Cardiac fibroblast (primary cell): ENCODE measurements at regions not wholly inside any gene's neighbourhood (a gene's known extent, or its start where the extent isn't known, plus 50 kb on each side); places are given as distances from the start of the nearest gene placed in this dataset.
A peak's percentile ranks its signal among the peaks of the same experiment; 100 is the strongest.

Experiments used
- DNase-seq, 2 donors: peaks; one replicate each; pipeline versions ENCODE4 v3.0.0 to v3.0.0-alpha.2; 2010; ENCODE audit warnings: low read depth in 2 of 2
- H3K4me3 ChIP-seq, 2 donors: replicated peaks in 1 of 2; 1 replicate in 1 of 2; 2 replicates in 1 of 2; pipeline ENCODE4 v1.5.1; 2011; ENCODE audit warnings: low read depth in 2 of 2, low read length in 2 of 2, mild to moderate bottlenecking in 2 of 2, moderate library complexity in 1 of 2
- TF ChIP-seq, protein P1 (sequence below): IDR thresholded peaks from one replicate; pipeline ENCODE4 v1.5.1; 2011; ENCODE audit warnings: low read depth, mild to moderate bottlenecking, low read length, inconsistent platforms

DNA sequence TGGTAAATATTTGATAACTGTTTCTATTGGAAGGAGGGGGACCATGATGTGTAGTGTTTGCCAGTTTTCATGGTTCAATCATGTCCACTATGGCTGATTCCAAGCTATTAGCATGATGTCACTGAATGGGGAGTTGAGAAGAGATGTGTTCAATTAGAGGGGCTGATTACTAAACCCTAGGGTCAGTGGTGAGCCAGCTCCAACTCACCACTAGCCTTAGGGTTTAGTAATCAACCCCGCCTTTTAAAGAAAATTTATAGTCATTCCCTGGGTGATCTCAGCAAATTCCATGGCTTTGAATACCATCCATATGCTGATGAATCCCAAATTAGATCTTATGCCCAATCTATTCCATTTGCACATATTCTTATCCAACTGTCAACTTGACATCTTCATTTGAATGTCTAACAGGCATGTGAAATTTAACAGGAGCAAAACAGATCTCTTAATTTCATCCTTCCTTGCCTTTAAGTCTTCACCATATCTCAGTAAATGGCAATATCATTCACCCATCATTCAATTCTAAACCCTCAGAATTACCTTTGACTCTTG is 98.8 kb downstream of the GCNT1 start:
- no peak overlapping the region for H3K4me3 ChIP-seq
- peak in 1 of 2 donors; percentile 51 for DNase-seq
- TF ChIP-seq, protein P1, sequence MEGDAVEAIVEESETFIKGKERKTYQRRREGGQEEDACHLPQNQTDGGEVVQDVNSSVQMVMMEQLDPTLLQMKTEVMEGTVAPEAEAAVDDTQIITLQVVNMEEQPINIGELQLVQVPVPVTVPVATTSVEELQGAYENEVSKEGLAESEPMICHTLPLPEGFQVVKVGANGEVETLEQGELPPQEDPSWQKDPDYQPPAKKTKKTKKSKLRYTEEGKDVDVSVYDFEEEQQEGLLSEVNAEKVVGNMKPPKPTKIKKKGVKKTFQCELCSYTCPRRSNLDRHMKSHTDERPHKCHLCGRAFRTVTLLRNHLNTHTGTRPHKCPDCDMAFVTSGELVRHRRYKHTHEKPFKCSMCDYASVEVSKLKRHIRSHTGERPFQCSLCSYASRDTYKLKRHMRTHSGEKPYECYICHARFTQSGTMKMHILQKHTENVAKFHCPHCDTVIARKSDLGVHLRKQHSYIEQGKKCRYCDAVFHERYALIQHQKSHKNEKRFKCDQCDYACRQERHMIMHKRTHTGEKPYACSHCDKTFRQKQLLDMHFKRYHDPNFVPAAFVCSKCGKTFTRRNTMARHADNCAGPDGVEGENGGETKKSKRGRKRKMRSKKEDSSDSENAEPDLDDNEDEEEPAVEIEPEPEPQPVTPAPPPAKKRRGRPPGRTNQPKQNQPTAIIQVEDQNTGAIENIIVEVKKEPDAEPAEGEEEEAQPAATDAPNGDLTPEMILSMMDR = no peak

DNA sequence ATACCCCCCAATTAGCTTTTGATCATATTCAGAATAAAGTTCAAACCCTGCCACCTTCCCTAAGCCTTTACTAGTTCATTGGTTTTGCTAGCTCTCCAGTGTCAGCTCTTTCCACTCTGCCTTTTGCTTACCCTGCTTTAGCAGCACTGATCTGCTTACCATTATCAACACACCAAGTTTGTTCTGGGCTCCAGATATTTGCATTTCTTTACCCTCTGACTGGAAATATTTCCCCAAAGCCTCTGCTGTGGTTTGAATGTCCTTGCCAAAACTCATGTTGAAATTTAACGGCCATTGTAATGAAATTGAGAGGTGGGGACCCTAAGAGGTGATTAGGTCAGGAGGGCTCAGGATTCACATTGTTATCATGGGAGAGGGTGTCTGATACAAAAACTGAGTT is 99.5 kb downstream of the GCNT1 start:
- DNase-seq = peak in 1 of 2 donors; percentile 28
- H3K4me3 ChIP-seq = no peak overlapping the region
- TF ChIP-seq, protein P1 = no peak

DNA sequence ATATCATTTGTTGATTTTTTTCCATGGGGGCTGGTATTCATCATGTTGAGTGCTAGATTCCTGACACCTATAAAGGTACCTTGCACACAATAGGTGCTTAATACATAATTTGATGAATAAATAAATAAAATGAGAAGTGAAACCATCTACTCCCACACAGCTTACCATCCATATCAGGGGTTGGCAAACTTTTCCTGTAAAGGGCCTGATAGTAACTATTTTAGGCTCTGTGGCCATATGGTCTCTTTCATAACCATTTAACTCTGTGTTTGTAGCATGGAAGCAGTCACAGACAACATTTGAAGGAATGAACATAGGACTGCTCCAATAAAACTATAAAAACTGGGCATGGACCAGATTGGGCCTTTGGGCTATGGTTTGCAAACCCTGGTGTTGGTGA is 100.3 kb downstream of the GCNT1 start:
- H3K4me3 ChIP-seq = no peak overlapping the region
- TF ChIP-seq, protein P1 = no peak
- DNase-seq = no peak

DNA sequence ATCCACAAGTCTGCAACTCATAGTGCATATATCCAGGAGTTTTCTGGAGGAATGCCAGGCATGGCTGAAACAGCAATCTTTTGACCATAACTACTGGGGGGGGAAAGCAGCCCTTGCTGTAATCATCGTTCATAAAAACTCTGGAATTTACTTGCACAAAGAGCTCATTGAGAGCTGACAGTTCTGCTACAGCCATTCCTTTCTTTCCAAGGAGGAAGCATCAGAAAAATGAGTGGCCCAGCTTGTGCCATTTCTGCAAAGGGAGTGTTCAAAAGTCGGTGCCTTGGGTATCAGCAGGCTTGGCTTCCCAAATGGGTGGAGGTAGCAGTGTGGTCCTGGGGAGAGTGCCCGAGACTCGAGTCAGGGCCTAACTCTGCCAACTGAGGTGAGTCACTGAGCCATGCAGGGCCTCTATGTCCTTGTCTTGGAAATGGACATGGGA is 101.5 kb downstream of the GCNT1 start:
- H3K4me3 ChIP-seq = no peak overlapping the region
- DNase-seq = peak; percentile 55 to 86
- TF ChIP-seq, protein P1 = no peak

DNA sequence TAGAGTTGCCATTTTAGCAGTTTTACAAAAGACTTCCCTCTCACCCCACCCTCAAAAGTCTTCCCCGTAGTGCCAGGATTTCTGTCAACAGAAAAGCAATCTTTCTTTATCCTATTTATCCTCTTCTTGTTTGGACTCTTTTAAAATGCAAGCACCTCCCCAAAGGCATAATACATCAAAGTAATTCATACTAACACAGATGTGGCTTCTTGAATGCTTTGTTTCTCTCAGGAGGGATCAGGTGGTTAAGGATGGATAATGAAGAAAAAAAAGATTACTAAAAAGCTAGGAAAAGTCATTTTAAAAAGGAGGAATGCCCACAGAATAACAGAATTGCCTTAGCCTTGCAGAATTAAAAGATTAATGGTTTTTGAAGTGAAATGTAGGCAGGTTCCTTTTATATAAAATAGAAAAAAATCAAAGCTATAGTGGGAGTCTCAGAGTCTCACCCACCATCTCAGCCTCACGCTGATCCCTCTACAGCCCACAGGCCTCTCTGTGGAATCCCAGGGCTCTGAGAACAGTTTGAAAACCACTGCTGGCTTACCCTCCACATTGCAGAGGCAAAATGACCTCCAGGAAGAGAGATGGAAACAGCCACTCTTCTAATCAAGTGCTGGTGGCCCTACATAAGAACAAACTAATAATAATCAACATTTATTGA is 102.2 kb downstream of the GCNT1 start:
- H3K4me3 ChIP-seq = no peak overlapping the region
- no peak for DNase-seq
- TF ChIP-seq, protein P1 = no peak
